GM12873 (cell line): ENCODE measurements at regions not wholly inside any gene's neighbourhood (a gene's known extent, or its start where the extent isn't known, plus 50 kb on each side); places are given as distances from the start of the nearest gene placed in this dataset.

Experiments
- TF ChIP-seq, protein P1 (sequence below): IDR thresholded peaks from 2 replicates; pipeline ENCODE4 v1.5.1; 2012; ENCODE audit warnings: low read depth, mild to moderate bottlenecking, moderate library complexity, low read length, control low read depth; ENCODE audit not compliant: insufficient read depth; ENCODE audit errors: missing control alignments

DNA sequence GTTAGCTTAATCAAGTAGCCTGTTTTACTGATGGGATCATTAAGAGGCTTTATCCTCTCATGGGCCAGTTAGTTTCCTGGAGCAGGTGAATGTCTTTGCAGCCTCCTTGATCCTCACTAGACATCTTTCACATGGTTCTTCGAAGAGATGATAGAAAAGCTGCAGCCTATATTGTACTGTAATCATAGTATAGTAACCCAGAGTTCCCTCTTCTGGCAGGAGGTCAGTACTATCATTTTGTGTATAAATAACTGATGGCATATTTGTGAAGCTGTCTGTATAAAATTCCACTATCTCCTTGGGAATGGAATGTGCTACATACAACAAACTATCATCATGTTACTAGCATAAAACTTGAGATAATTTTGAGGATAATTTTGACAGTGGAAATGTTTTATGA, 123.8 kb upstream of the PRPS1L1 start:
- TF ChIP-seq, protein P1, sequence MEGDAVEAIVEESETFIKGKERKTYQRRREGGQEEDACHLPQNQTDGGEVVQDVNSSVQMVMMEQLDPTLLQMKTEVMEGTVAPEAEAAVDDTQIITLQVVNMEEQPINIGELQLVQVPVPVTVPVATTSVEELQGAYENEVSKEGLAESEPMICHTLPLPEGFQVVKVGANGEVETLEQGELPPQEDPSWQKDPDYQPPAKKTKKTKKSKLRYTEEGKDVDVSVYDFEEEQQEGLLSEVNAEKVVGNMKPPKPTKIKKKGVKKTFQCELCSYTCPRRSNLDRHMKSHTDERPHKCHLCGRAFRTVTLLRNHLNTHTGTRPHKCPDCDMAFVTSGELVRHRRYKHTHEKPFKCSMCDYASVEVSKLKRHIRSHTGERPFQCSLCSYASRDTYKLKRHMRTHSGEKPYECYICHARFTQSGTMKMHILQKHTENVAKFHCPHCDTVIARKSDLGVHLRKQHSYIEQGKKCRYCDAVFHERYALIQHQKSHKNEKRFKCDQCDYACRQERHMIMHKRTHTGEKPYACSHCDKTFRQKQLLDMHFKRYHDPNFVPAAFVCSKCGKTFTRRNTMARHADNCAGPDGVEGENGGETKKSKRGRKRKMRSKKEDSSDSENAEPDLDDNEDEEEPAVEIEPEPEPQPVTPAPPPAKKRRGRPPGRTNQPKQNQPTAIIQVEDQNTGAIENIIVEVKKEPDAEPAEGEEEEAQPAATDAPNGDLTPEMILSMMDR = no peak

DNA sequence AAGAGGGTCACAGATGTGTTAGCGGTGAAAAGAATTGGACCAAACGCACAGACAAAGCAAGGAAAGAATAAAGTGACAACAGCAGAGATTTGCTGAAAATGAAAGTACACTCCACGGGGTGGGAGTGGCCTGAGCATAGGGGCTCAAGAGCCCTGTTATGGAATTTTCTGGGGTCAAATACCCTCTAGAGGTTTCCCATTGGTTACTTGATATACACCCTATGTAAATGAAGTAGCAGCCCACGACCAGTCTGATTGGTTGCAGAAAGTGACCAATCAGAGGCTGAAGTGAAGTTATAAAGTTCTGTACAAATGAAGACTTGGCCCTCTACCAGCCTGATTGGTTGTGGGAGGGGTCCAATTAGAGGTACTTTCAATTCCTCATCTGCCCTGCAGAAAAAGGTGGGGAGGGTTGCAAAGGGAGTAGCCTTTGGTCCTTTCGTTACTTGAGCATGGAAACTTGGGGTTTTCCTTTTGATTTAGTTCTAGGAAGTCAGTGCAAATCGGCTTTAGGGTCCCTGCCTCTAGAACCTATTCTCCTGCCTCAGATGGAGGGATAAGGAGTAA, 125.6 kb upstream of the PRPS1L1 start:
- TF ChIP-seq, protein P1 = no peak

DNA sequence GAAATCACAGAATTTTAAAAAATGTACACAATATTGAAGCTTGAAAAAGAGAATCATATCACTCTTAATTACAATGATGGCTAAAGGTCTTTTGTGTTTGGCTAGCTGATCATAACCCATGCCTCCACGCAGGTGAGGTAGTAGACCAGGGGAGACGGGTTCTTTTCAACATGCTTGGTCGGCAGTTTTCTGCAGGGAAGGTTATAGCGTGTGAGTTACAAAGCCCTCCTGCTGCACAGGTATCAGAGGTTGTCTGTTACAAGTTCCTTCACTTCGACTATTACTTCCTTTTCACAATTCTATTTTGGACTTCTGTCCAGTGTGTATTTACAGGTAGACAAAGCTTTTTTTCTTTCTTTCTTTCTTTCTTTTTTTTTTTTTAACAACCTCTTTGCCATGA, 127.1 kb upstream of the PRPS1L1 start:
- TF ChIP-seq, protein P1 = no peak

DNA sequence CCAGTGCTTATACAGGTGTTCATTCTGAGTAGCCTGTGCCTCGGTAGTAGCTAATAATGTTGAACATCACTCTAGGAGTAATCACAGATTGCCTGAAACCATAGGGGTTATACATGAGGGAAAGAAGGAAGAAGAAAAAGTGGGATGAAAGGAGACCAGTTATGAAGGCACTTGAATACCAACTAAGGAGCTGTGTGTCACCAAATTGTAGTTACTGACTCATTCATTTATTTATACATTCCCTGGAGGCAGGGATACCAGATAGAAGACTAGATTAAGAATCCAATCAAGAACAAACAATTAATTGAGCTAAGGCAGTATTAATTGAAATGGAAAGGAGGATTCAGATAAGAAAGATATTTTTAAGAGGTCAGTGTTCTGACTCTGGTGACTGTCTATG, 129.6 kb upstream of the PRPS1L1 start:
- TF ChIP-seq, protein P1 = no peak

DNA sequence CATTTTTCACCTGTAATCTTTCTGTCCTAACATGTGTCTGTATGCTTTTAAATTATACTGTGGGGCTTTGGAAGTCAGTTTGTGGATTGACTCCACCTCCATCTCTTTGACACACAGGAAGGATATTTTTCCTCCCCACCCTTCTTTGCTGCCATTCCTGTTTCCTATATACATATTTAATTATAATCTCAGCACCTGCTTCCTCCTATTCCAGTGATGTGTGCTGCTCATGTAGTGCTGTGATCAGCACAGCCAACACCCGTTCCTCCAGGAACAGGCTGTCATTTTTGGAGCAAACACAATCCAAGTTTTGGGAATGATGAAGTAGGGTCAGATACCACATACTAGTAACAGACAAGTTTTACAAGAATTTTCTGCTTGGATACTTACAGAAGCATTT, 135.0 kb upstream of the PRPS1L1 start:
- TF ChIP-seq, protein P1 = no peak

DNA sequence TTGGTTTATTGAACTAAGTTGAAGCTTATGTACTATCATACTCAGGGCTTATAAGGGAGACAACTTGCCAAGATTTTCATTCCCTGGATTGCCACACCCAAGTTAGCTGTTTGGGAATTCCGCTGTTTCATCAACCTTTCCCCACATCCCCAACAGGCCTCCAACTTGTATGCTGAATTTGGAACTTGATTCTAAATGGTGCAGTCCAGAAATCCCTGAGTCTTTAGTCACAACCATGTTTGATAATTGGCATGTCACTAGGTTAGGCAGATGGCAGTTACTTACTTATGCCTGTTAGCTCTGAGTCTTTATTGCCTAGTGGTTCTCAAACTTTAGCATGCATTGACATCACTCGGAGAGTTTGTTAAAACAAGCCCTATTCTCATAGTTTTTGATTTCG, 135.4 kb upstream of the PRPS1L1 start:
- TF ChIP-seq, protein P1 = no peak

DNA sequence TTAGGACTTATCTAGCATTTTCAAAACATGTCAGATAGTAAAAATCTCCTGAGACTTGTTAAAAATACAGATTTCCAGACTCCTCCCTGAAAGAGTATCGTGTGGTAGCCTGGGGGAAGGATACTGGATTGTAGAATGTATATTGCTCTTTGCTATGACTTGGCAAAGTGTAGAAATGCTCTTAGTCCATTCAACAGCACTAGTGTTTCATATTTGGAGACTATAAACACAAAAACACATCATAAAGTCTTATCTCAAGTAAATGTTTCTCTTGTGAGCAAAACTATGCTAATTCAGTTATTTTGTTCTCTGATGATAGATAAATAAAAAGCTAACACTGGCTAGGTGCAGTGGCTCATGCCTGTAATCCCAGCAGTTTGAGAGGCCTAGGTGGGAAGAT, 137.5 kb upstream of the PRPS1L1 start:
- TF ChIP-seq, protein P1 = no peak

DNA sequence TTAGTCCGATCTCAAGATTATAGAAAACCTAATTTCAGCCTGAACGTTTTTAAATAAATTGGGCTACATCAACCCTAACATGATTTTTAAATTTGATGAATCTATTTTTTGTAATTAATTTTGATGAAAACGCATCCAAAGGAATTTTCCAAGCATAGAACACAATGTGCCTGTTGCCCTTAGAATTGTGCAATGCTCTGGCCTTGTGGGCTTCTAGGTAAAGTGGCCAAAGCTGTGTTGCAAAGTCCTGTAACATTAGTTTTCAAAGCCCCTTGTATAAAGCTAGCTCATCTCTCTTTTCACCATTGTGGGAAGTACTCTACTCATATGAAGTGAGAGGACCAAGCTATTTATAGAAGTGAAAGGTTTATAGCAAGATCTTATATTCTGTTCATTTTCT, 138.4 kb upstream of the PRPS1L1 start:
- TF ChIP-seq, protein P1 = no peak
